ENCODE measurements at regions not wholly inside any gene's neighbourhood (a gene's known extent, or its start where the extent isn't known, plus 50 kb on each side); places are given as distances from the start of the nearest gene placed in this dataset.

- no peak for DNase-seq (ENCODE audit: extremely low read depth in 1 of 2, low read depth in 1 of 2)
Measured at GRCh38 chr13:52975969-52976368, 52.6 kb upstream of the OLFM4 start.

- no peak for DNase-seq (ENCODE audit: extremely low read depth in 1 of 2, low read depth in 1 of 2)
Measured at GRCh38 chr13:52975161-52975560, 53.5 kb upstream of the OLFM4 start.

GRCh38 chr13:52974711-52975110, 53.9 kb upstream of the OLFM4 start:
- no peak for DNase-seq (ENCODE audit: extremely low read depth in 1 of 2, low read depth in 1 of 2)

DNA sequence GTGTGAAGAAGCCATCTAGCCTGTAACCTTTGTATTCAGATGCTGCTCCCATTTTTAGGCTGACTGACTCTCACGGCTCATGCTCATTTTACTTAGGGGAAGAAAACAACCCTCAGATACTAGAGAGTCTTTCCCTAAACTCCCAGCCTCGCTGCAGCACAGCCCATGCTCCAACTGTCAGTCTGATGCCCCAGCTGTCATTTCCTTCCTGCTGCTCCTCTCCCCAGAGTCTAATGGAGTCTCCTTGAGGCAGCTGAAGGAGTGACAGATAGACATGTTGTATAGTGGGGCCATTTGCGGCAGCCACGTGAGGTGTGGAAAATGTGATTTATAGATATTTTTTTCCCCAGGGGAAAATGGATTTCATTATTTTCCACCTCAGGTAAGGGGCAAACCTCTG, 59.2 kb upstream of the OLFM4 start:
- DNase-seq (ENCODE audit: extremely low read depth in 1 of 2, low read depth in 1 of 2), result no peak

GRCh38 chr13:52968074-52968700, 60.4 kb upstream of the OLFM4 start:
- peak; percentile 3 to 41 for DNase-seq (ENCODE audit: extremely low read depth in 1 of 2, low read depth in 1 of 2)

DNA sequence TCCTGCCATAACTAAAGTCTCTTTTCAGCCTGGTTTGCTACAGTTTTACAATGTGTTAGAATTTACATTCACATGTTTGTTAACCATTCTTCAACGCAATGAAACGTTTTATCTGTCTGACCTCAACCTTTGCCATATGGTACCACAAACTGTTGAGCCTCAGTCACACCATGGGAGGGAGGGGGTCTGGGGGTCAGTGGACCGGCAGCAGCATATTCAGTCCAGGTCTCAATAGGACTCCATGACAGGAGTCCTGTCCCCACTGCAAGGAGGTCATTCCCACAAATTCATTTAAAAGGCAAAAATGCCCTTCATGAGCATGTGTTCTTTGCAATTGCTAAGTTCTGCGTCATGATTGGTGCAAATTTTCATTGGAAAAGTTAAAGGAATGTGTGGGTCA, 66.6 kb upstream of the OLFM4 start:
- no peak for DNase-seq (ENCODE audit: extremely low read depth in 1 of 2, low read depth in 1 of 2)

GRCh38 chr13:52961256-52961910, 67.2 kb upstream of the OLFM4 start:
- no peak for DNase-seq (ENCODE audit: extremely low read depth in 1 of 2, low read depth in 1 of 2)

DNA sequence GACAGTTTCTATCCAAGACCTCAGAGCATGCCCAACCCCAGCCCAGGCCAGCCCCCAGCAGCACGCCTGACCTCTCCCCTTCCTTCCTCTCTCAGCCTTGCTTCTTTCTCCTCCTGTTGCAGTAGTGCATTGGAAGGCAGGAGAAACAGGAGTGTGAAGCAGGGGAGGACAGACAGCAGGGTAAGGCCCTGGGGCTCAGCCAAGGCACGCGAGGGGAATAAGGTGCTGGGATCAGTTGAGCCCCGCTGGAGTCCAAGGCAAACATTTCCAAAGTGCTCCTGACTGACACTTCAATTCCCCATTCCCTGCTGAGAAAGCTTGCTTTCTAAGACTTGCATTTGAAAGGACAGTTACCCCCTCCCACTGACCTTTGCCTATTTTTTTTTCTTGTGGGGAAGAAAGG, 73.1 kb upstream of the OLFM4 start:
- DNase-seq (ENCODE audit: extremely low read depth in 1 of 2, low read depth in 1 of 2), result no peak

GRCh38 chr13:52954838-52955237, 73.8 kb upstream of the OLFM4 start:
- DNase-seq (ENCODE audit: extremely low read depth in 1 of 2, low read depth in 1 of 2), result no peak

DNA sequence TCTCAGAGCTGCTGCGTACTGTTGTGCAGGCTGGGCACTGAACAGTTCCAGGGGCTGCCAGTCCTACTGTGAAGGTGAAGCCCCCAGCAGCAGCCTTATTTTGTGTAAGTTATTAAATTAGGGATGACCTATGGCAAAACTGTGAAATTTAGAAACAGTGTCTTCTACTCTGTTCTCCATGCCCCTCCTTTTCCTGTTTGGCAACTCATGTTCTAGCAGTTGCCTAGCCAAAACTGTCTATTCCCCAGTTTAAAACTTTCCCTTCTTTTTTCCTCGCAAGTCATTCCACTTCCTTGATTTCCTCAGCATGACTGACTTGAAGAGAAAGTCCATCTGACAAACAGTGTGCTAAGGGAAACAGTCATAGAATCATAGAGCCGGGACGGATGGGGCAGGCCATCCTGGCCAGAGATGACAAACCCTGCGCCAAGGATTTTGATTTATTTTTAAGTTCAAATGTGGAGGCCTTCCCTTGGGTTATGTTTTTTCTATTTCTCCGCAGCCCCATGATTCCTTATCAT, 78.1 kb upstream of the OLFM4 start:
- DNase-seq (ENCODE audit: extremely low read depth in 1 of 2, low read depth in 1 of 2), result no peak

GRCh38 chr13:52949742-52950141, 78.9 kb upstream of the OLFM4 start:
- DNase-seq (ENCODE audit: extremely low read depth in 1 of 2, low read depth in 1 of 2), result no peak

GRCh38 chr13:52949044-52949443, 79.6 kb upstream of the OLFM4 start:
- DNase-seq (ENCODE audit: extremely low read depth in 1 of 2, low read depth in 1 of 2), result no peak

DNA sequence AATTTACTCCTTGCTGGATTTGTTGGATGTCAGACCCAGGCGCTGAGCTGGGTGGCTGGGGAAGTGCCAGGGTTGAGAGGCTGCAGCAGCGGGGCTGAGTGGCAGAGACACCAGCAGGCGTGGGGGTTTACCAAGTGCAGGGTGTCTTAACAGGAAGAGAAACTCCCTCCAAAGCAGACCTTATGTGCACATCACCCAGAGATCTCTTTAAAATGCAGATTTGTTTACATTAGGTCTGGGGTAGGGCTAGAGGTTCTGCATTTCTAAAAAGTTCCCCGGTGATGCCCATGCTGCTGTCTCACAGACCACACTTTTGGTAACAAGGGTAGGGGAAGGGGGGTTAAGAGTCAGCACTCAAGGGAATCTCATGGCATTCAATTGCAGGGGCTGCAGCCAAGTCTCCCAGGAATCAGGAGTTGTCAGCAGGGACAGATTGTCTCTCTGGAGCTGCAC, 80.7 kb upstream of the OLFM4 start:
- DNase-seq (ENCODE audit: extremely low read depth in 1 of 2, low read depth in 1 of 2), result no peak

DNA sequence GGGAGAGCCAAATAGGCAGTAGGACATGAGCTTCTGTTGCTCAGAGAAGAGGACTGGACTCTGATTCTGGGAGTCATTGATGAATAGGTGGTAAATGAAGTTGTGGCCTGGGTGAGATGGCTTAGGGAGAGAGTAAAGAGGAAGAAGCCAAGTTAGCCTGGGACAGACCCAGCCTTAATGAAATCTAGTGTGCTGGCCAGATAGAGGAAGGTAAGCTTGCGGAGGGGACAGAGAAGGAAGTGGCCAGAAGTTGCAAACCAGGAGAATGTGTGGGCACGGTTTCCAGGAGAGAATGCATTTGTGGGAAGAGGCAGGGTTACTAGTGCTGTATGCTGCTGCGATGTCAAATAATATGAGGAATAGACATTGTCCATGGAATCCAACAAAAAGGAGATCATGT, 83.3 kb upstream of the OLFM4 start:
- DNase-seq (ENCODE audit: extremely low read depth in 1 of 2, low read depth in 1 of 2), result no peak

DNA sequence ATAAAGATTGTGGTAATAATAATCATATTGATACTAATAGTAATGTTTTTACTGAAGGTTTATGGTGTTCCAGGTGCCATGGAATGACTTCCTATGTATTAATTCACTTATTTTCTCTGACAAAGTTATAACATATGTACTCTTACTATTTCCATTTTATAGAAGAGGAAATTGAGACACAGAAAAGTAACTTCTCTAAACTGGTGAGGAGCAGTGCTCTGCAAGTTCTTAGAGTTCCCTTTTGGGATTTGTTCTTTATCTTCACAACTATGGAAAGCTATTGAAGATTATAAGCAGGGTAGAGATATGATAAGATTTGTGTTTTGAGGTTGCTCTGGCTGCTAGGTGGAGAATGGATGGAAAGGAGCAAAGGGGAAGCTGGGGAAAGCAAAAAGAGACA, 83.9 kb upstream of the OLFM4 start:
- DNase-seq (ENCODE audit: extremely low read depth in 1 of 2, low read depth in 1 of 2), result no peak

GRCh38 chr13:52938065-52938464, 89.6 kb upstream of the PCDH8 start:
- no peak for DNase-seq (ENCODE audit: extremely low read depth in 1 of 2, low read depth in 1 of 2)

DNA sequence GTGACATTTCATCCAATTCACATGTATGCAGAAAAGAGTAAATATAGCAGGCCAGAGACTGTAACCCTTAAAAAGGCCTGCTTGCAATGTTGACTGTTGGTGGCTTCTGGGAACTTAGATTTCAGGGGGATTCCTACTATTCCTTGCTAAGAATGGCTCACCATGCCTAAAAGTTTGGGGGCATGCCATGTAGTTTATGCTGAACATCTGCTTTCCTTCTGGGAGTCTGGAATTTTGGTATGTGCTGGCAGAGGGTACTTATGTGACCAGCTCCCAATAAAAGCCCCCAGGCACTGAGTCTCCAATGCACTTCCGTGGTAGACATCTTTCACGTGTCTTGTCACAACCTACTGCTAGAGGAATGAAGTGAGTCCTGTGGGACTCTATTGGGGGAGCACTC, 88.4 kb upstream of the PCDH8 start:
- no peak for DNase-seq (ENCODE audit: extremely low read depth in 1 of 2, low read depth in 1 of 2)

- no peak for DNase-seq (ENCODE audit: extremely low read depth in 1 of 2, low read depth in 1 of 2)
Measured at GRCh38 chr13:52934258-52934657, 85.8 kb upstream of the PCDH8 start.

DNA sequence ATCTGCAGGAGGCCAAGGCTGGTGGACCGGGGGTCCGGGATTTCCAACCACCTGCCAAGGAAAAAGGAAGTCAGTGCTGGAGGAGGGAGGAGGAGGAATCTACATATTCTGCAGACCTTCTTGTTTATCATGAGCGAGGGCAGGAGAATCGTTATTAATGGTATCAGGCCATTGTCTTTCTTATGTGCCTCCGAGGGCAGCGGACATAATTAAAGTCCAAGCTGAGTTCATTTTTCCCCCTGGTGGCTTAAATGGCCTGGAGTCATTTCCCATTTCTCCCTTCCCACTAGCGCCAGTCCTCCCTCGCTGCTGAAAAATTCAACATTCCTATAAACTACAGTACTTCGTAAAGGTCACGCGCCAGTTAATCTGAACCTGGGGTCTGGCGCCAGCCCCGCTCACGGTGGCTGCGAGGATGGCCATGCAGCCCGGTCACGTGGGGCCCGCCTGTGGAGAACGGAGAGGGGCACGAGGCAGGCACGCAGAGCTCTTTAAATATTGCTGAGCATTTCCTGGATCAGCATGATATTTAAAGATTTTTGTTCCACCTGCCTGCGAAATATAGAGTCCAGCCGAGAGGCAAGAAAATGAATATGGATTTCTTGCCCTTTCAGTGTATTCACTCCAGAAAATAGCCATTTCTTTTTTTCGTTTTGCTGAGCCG, 85.2 kb upstream of the PCDH8 start:
- DNase-seq (ENCODE audit: extremely low read depth in 1 of 2, low read depth in 1 of 2), result no peak

DNA sequence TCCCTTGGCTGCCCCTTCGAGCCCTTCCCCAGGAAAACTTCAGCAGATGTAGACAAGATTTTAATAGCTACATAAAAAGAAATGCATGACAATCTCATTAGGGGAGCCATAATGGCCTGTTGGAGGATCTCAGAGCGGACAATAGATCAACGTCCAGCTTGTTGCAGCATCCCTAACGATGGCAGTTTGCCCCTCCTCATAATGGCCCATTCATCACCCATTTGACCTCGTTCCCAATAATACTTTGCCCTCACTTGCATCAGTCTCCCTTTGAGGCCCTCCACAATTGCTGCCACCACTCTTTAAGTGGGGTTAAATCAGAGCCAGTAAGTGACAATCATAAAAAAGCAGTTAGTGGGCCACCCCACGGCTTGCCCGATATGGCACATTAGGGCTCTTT, 84.7 kb upstream of the PCDH8 start:
- DNase-seq (ENCODE audit: extremely low read depth in 1 of 2, low read depth in 1 of 2), result no peak

GRCh38 chr13:52932649-52933048, 84.2 kb upstream of the PCDH8 start:
- no peak for DNase-seq (ENCODE audit: extremely low read depth in 1 of 2, low read depth in 1 of 2)
